T-cell (primary cell): ENCODE measurements at regions not wholly inside any gene's neighbourhood (a gene's known extent, or its start where the extent isn't known, plus 50 kb on each side); places are given as distances from the start of the nearest gene placed in this dataset.

Source experiments
- ATAC-seq, 4 experiments: fragments of 200-7000 bp in 3 of 4; fragments of 150-1000 bp in 1 of 4; cut with Tn5 transposase; replicated peaks in 1 of 4; 1 replicate in 3 of 4; 2 replicates in 1 of 4; pipeline ENCODE4 v1.10.0; 2021; ENCODE audit warnings: moderate library complexity in 3 of 4, mild to moderate bottlenecking in 2 of 4, moderate number of reproducible peaks in 1 of 4
- CTCF ChIA-PET, 2 donors: fragments of 300-600 bp; sonication (Branson Sonifier 250); formaldehyde crosslinking; loops; one replicate each; lab custom pipeline; 2022; ENCODE audit warnings: antibody characterized with exemption in 2 of 2; lab: Charles Lee
- POLR2A ChIA-PET, 2 donors: fragments of 300-600 bp; sonication (Branson Sonifier 250); formaldehyde crosslinking; loops; one replicate each; lab custom pipeline; 2022; ENCODE audit warnings: antibody characterized with exemption in 2 of 2; lab: Charles Lee
- DNase-seq, 35 experiments: peaks; one replicate each; pipeline versions ENCODE4 v3.0.0 to v3.0.0-alpha.2; 2013 to 2023
- H3K27ac ChIP-seq: one replicate; pipeline ENCODE4 v1.5.1; 2013; ENCODE audit warnings: low read length
- H3K27me3 ChIP-seq, 2 experiments: replicated peaks in 1 of 2; 1 replicate in 1 of 2; 2 replicates in 1 of 2; pipeline versions ENCODE4 v1.6.1 to v1.7.0; 2013; ENCODE audit warnings: low read length in 1 of 2, mixed read lengths in 1 of 2; ENCODE audit not compliant: control insufficient read depth in 2 of 2, insufficient read depth in 2 of 2; ENCODE audit errors: extremely low read depth in 1 of 2
- H3K36me3 ChIP-seq, 2 donors: 1 replicate in 1 of 2; 2 replicates in 1 of 2; pipeline versions ENCODE4 v1.6.1 to v1.7.0; 2013; ENCODE audit warnings: low read length in 1 of 2; ENCODE audit not compliant: control insufficient read depth in 2 of 2, insufficient read depth in 1 of 2; ENCODE audit errors: extremely low read depth in 1 of 2
- H3K4me1 ChIP-seq, 2 experiments: 1 replicate in 1 of 2; 2 replicates in 1 of 2; pipeline versions ENCODE4 v1.6.1 to v1.7.0; 2013; ENCODE audit warnings: low read length in 2 of 2, mixed read lengths in 1 of 2; ENCODE audit not compliant: insufficient read depth in 2 of 2, control insufficient read depth in 1 of 2; ENCODE audit errors: extremely low read depth in 1 of 2
- H3K4me3 ChIP-seq, 2 donors: 1 replicate in 1 of 2; 2 replicates in 1 of 2; pipeline versions ENCODE4 v1.5.1 to v1.7.0; 2013; ENCODE audit warnings: mild to moderate bottlenecking in 2 of 2, low read length in 1 of 2, moderate library complexity in 1 of 2; ENCODE audit not compliant: control insufficient read depth in 1 of 2; ENCODE audit errors: extremely low read depth in 1 of 2
- H3K9me3 ChIP-seq: 2 replicates; pipeline ENCODE4 v1.7.0; 2013
- H3K27ac Mint-ChIP-seq, 2 donors: one replicate each; pipeline ENCODE4 v1.8.0; 2020 to 2021; ENCODE audit warnings: mild to moderate bottlenecking in 2 of 2, mixed read lengths in 2 of 2
- H3K27me3 Mint-ChIP-seq, 2 donors: one replicate each; pipeline ENCODE4 v1.8.0; 2021 to 2022; ENCODE audit warnings: mixed read lengths in 2 of 2
- H3K36me3 Mint-ChIP-seq: one replicate; pipeline ENCODE4 v1.8.0; 2021; ENCODE audit warnings: mixed read lengths
- H3K4me1 Mint-ChIP-seq, 3 donors: one replicate each; pipeline ENCODE4 v1.8.0; 2020 to 2022; ENCODE audit warnings: mixed read lengths in 3 of 3, mild to moderate bottlenecking in 1 of 3
- H3K4me3 Mint-ChIP-seq, 3 donors: one replicate each; pipeline ENCODE4 v1.8.0; 2020 to 2022; ENCODE audit warnings: mild to moderate bottlenecking in 3 of 3, mixed read lengths in 3 of 3, moderate library complexity in 3 of 3
- H3K9me3 Mint-ChIP-seq, 3 donors: one replicate each; pipeline ENCODE4 v1.8.0; 2020 to 2022; ENCODE audit warnings: mixed read lengths in 3 of 3
- WGBS: methylation state at CpG from one replicate; pipeline ENCODE4 v1.1.5; 2013; ENCODE audit warnings: missing lambda C conversion rate; ENCODE audit not compliant: insufficient coverage; 5-methylcytosine and 5-hydroxymethylcytosine counted together

GRCh38 chr3:102682741-102683140, 247.9 kb downstream of the ZPLD1 start:
- POLR2A ChIA-PET, result no interaction called here
- no peak overlapping the region for H3K4me3 Mint-ChIP-seq

GRCh38 chr3:102686792-102687191, 252.0 kb downstream of the ZPLD1 start:
- Histone ChIP-seq H3K36me3 (no peaks in the 10 kb centered on the region), H3K4me1 (no peaks in the 10 kb centered on the region), H3K4me3 (no peak overlapping the region), H3K9me3 (no peaks in the 10 kb centered on the region), H3K27me3 (no peaks in the 10 kb centered on the region), H3K27ac (no peak overlapping the region)
- Mint-ChIP-seq H3K27ac (no peak overlapping the region), H3K9me3 (no peaks in the 10 kb centered on the region), H3K4me3 (no peak overlapping the region), H3K36me3 (no peaks in the 10 kb centered on the region), H3K4me1 (no peaks in the 10 kb centered on the region), H3K27me3 (peaks cover 6 to 28% of the 10 kb centered on the region in 2 donors)
- ChIA-PET CTCF (interaction anchor here (0.9 to 2.2 kb wide), 2 partner anchors 13 kb away, joined by 3 to 7 read pairs; no protein-coding TSS in a partner anchor), POLR2A (no interaction called here)
- no CpG with 5 or more reads among the region's 2 CpGs for WGBS
- no peak for DNase-seq
- no peak for ATAC-seq

More at GRCh38 chr3:102682741-102683140, 247.9 kb downstream of the ZPLD1 start:
- Mint-ChIP-seq H3K36me3 (no peaks in the 10 kb centered on the region), H3K4me1 (no peaks in the 10 kb centered on the region), H3K9me3 (no peaks in the 10 kb centered on the region), H3K27me3 (peaks cover 9 to 34% of the 10 kb centered on the region in 2 donors), H3K27ac (no peak overlapping the region)
- no peak overlapping the region for H3K4me3 ChIP-seq
- no peaks in the 10 kb centered on the region for H3K36me3 ChIP-seq
- CTCF ChIA-PET, result no interaction called here
- no peaks in the 10 kb centered on the region for H3K27me3 ChIP-seq
- no peaks in the 10 kb centered on the region for H3K4me1 ChIP-seq
- no peaks in the 10 kb centered on the region for H3K9me3 ChIP-seq
- DNase-seq, result no peak
- H3K27ac ChIP-seq, result no peak overlapping the region
- no peak for ATAC-seq

GRCh38 chr3:102687851-102688555, 253.2 kb downstream of the ZPLD1 start:
- Mint-ChIP-seq H3K9me3 (no peaks in the 10 kb centered on the region), H3K27me3 (peaks cover 2 to 29% of the 10 kb centered on the region in 2 donors), H3K4me3 (no peak overlapping the region), H3K36me3 (no peaks in the 10 kb centered on the region), H3K27ac (no peak overlapping the region), H3K4me1 (no peaks in the 10 kb centered on the region)
- WGBS, result no CpG with 5 or more reads among the region's 4 CpGs
- no peak for ATAC-seq
- Histone ChIP-seq H3K9me3 (no peaks in the 10 kb centered on the region), H3K27me3 (no peaks in the 10 kb centered on the region), H3K36me3 (no peaks in the 10 kb centered on the region), H3K4me3 (no peak overlapping the region), H3K4me1 (no peaks in the 10 kb centered on the region), H3K27ac (no peak overlapping the region)
- ChIA-PET POLR2A (no interaction called here), CTCF (interaction anchor here in 1 of 2 donors (0.6 kb wide), 1 partner anchor 9 kb away, joined by 3 read pairs; no protein-coding TSS in a partner anchor)
- DNase-seq, result no peak

GRCh38 chr3:102688556-102688930, 253.7 kb downstream of the ZPLD1 start:
- H3K4me1 ChIP-seq, result no peaks in the 10 kb centered on the region
- no peaks in the 10 kb centered on the region for H3K27me3 ChIP-seq
- no peak overlapping the region for H3K4me3 ChIP-seq
- no peak overlapping the region for H3K27ac Mint-ChIP-seq
- no peaks in the 10 kb centered on the region for H3K9me3 Mint-ChIP-seq
- ATAC-seq (no peak), DNase-seq (no peak)
- ChIA-PET POLR2A (no interaction called here), CTCF (interaction anchor here in 1 of 2 donors (0.6 kb wide), 1 partner anchor 9 kb away, joined by 3 read pairs; no protein-coding TSS in a partner anchor)
- H3K27ac ChIP-seq, result no peak overlapping the region
- no peaks in the 10 kb centered on the region for H3K36me3 Mint-ChIP-seq
- no peak overlapping the region for H3K4me3 Mint-ChIP-seq
- H3K4me1 Mint-ChIP-seq, result no peaks in the 10 kb centered on the region
- H3K36me3 ChIP-seq, result no peaks in the 10 kb centered on the region
- no peaks in the 10 kb centered on the region for H3K9me3 ChIP-seq
- peaks cover 5 to 34% of the 10 kb centered on the region in 2 donors for H3K27me3 Mint-ChIP-seq
- no CpG with 5 or more reads among the region's 1 CpG for WGBS

GRCh38 chr3:102691507-102691906, 256.7 kb downstream of the ZPLD1 start:
- no peak for DNase-seq
- no peaks in the 10 kb centered on the region for H3K4me1 ChIP-seq
- H3K9me3 ChIP-seq, result no peaks in the 10 kb centered on the region
- no peaks in the 10 kb centered on the region for H3K27me3 ChIP-seq
- no peak overlapping the region for H3K27ac Mint-ChIP-seq
- no CpG with 5 or more reads among the region's 2 CpGs for WGBS
- CTCF ChIA-PET, result interaction anchor here in 1 of 2 donors (0.7 kb wide), 1 partner anchor 14 kb away, joined by 4 read pairs; no protein-coding TSS in a partner anchor
- H3K4me3 ChIP-seq, result no peak overlapping the region
- no peak overlapping the region for H3K4me3 Mint-ChIP-seq
- ATAC-seq, result no peak
- H3K27me3 Mint-ChIP-seq, result peaks cover 4 to 33% of the 10 kb centered on the region in 2 donors
- no peaks in the 10 kb centered on the region for H3K4me1 Mint-ChIP-seq
- POLR2A ChIA-PET, result no interaction called here
- no peaks in the 10 kb centered on the region for H3K36me3 ChIP-seq
- no peak overlapping the region for H3K27ac ChIP-seq
- H3K9me3 Mint-ChIP-seq, result no peaks in the 10 kb centered on the region
- H3K36me3 Mint-ChIP-seq, result no peaks in the 10 kb centered on the region

- Histone ChIP-seq H3K4me3 (no peak overlapping the region), H3K36me3 (no peaks in the 10 kb centered on the region), H3K9me3 (no peaks in the 10 kb centered on the region), H3K4me1 (no peaks in the 10 kb centered on the region), H3K27ac (no peak overlapping the region), H3K27me3 (no peaks in the 10 kb centered on the region)
- ChIA-PET POLR2A (no interaction called here), CTCF (no interaction called here)
- DNase-seq (no peak), ATAC-seq (no peak)
- Mint-ChIP-seq H3K4me3 (no peak overlapping the region), H3K4me1 (no peaks in the 10 kb centered on the region), H3K27ac (no peak overlapping the region), H3K27me3 (peaks cover 0 to 11% of the 10 kb centered on the region in 2 donors), H3K36me3 (no peaks in the 10 kb centered on the region), H3K9me3 (no peaks in the 10 kb centered on the region)
- 69% methylated on average over 3 of the region's 5 CpGs for WGBS
Measured at GRCh38 chr3:102699104-102699818, 264.4 kb downstream of the ZPLD1 start.
